ENCODE measurements at regions not wholly inside any gene's neighbourhood (a gene's known extent, or its start where the extent isn't known, plus 50 kb on each side); places are given as distances from the start of the nearest gene placed in this dataset.

GRCh38 chr2:172204309-172204708 lies 101.6 kb upstream of the DLX2 start:
- DNase-seq: no peak

- DNase-seq: no peak
Observed at GRCh38 chr2:172204762-172205161, 102.1 kb upstream of the DLX2 start.

DNA sequence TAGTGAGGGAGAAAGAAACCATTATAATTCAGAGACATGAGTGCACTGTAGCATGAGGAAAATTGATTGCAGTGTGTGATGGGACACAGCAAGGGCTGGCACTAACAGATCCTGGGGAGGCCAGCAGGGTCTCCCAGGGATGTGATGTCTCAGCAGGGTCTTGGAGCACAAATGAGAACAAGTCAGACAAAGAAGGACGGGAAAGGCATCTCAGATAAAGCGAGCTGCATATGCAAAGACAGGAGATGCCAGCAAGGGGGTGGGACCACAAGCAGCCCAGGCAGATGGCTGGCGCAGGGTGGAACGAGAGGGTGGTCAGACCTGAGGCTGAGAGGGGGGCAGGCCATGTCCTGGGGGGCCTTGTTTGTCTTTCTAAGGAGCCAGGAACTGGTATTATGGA lies 102.6 kb upstream of the DLX2 start:
- no peak for DNase-seq

GRCh38 chr2:172207911-172208310 lies 105.2 kb upstream of the DLX2 start:
- DNase-seq: no peak

- DNase-seq: no peak
Observed at GRCh38 chr2:172208791-172209325, 106.2 kb upstream of the DLX2 start.

DNA sequence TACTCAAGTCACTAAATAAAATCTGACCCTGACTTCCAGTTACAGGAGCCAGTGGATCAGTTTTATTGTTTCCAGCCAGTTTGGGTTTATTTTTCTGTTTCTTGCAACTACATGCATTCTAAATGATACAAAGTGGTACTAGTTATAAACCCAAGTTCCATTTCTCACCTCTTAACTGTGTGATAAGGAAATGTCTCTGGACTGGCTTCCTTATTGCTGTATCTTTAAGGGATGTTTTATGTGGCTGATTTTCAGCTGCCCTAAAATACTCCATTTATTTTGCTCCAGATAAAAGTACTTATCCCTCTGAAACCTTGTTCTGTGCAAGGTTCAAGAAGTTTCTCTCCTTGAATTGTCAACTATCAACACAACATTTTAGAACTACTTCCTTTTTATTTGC lies 107.9 kb upstream of the DLX2 start:
- DNase-seq: no peak

DNA sequence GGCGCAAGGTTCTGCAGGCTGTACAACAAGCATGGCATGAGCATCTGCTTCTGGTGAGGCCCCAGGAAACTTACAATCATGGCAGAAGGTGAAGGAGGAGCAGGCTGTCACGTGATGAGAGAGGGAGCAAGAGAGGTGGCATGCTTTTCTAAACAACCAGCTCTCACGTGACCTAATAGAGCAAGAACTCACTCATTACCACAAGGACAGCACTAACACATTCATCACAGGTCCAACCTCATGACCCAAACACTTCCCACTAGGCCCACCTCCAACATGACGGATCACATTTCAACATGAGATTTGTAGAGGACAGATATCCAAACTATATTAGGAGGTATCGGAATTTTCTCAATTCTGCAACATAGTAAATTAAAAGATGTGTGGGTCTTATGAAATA lies 108.8 kb upstream of the DLX2 start:
- DNase-seq: no peak

- DNase-seq: no peak
Observed at GRCh38 chr2:172213116-172213860, 110.6 kb upstream of the DLX2 start.

- DNase-seq: no peak
Observed at GRCh38 chr2:172214252-172214651, 111.6 kb upstream of the DLX2 start.

DNA sequence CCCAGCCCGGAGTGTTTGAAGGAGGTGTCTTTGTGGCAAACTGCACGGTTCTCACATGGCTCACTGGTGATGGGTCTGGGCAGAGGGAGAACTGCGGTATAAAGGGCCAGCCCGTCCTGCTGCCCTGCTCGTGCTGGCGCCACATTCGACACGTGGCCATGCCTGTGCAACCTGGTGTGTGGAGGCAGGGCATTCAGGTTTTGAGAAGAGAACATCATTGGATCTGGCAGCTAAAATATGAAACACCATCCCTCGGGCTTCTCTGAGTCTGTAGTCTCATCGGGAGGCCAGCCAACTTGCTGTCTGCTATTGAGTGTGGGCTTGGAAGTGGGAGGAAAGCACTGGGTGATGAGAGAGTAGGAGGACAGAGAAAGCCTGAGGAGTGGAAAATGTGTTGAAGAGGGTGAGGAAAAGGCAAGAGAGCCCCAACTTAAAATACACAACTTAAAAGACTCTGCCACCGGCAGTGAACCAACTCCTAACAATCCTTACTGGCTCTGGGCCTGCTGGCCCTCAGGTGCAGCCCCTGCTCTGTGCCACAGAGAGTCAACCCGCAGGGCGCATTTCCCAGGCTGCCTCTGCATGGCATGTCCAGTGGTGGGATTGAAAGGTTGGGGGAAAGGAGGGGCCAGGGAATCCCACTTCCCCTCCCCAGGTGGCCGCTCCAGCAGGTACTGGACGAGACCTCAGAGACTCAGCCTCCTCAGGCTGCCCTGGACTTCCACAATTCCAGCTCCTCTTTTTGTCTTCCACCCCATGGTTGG lies 112.7 kb upstream of the DLX2 start:
- DNase-seq: no peak

DNA sequence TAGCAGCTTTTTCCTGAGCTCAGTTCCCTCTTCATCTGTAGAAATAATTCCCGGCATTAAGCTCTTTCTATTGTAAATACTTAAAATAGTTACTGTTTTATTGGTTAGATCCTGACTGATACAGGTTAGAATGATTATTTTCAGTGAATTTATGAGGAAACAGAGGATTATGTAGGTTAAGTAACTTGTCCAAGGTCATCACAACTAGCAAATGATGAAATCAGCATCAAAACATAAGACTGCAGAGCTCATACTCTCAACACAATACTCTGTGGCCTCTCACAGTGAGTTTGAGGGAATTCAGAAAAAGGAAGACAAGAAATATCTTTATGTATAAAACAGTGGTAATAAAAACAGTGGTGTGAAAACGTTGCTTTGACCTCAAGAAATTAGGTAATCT lies 113.2 kb upstream of the DLX2 start:
- no peak for DNase-seq

GRCh38 chr2:172216477-172216876 lies 113.8 kb upstream of the DLX2 start:
- DNase-seq: no peak

DNA sequence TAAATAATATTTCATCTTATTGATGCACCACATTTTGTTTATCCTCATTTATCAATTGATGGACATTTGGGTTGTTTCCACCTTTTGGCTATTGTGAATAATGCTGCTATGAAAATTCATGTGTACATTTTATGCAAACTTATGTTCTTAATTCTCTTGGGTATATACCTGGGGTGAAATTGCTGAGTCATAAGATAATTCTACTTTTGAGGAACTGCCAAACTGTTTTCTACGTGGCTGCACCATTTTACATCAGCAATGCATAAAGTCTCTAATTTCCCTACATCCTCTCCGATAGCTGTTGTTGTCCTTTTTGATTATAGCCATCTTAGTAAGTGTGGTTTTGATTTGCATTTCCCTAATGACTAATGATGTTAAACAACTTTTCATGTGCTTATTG lies 116.5 kb upstream of the DLX2 start:
- DNase-seq: no peak

DNA sequence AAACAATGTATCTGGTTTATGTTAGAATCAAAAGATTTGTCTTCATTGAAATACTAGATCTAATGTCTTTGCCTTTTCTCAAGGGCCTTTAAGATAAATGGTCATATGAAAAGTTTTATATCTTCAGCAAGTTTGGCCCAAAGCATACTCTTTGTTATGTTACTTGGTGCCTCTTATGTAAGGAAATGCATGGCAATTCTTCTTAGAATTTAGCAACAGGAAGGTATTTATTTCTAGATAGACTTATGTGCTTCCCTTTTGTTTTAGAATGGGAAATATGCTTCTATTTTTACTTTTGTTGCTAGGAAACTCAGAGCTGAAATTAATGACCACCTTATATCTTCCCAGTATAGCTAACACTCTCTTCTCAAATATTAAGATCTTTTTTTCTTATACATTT lies 117.4 kb upstream of the DLX2 start:
- no peak for DNase-seq

GRCh38 chr2:172223601-172224054 lies 120.9 kb upstream of the DLX2 start:
- no peak for DNase-seq

- no peak for DNase-seq
Observed at GRCh38 chr2:172225786-172226185, 123.1 kb upstream of the DLX2 start.

DNA sequence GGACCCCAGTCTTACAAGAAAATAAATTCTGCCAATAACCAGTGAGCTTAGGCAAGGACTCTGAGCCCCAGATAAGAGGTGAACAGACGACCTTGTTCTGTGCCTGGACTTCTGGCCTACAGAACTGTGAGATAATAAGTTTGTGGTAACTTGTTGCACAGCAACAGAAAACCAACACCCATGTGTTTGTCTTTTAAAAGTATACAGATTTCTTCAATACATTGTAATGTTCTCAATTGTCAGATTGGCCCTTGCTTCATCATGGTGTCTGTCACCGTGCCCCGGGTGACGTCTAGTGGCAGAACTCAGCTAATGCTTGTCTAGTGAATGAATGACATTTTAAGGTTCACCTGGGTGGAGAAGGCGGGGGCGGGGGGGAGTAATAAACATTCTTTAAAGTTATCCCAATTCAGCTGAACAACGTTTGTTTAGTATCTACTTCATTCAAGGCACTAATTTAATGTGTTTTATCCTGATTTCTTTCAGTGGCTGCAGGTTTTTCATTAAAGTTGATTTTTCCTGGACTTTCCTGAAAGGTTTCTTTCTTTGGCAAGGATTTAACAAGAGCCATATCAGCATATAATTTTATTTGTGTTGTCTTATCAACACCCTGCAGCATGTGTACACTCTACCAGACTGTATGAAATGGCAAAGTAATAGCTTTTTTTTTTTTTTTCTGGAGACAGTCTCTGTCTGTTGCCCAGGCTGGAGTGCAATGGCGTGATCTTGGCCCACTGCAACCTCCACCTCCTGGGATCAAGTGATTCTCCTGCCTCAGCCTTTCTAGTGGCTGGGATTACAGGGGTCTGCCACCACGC lies 123.8 kb upstream of the DLX2 start:
- DNase-seq: no peak

- DNase-seq: no peak
Observed at GRCh38 chr2:172227719-172228118, 125.0 kb upstream of the DLX2 start.

- DNase-seq: peak; percentile 50
Observed at GRCh38 chr2:172228177-172228808, 125.6 kb upstream of the DLX2 start.

- DNase-seq: no peak
Observed at GRCh38 chr2:172229125-172229524, 126.4 kb upstream of the DLX2 start.

DNA sequence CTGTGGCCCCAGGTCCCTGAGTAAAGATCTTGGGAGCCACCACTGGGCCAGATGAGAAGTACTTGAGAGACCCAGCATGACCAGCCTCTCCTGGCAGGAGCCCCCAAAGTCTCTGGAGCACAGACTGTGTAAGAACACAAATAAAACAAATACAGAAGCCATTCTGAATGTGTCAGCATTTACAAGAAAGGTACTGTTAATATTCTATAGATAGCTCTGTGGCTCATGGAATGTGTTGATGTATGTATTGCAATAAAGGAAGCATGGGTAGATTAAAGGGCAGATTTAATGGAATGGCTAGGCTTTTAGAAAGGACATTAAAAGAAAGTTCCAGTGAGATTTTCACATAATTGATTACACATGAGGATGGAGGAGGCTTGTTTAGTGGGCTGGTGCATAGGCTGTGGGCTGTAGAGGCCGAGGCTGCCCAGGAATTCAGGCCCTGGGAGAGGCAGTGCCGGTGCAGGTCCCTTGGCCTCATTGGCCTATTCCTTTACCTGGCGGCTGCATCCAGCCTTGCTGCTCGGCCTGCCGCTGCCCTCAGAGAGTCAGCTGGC lies 127.7 kb upstream of the DLX2 start:
- DNase-seq: no peak

- no peak for DNase-seq
Observed at GRCh38 chr2:172230889-172231401, 128.2 kb upstream of the DLX2 start.

Measured in skin of body (tissue), 1 donor.